ENCODE measurements at regions not wholly inside any gene's neighbourhood (a gene's known extent, or its start where the extent isn't known, plus 50 kb on each side); places are given as distances from the start of the nearest gene placed in this dataset.
"Not testable (repeated sequence)": the region's sequence is repeated elsewhere in the genome, so short reads cannot be mapped to it uniquely, and the experiment has no call there.

DNA sequence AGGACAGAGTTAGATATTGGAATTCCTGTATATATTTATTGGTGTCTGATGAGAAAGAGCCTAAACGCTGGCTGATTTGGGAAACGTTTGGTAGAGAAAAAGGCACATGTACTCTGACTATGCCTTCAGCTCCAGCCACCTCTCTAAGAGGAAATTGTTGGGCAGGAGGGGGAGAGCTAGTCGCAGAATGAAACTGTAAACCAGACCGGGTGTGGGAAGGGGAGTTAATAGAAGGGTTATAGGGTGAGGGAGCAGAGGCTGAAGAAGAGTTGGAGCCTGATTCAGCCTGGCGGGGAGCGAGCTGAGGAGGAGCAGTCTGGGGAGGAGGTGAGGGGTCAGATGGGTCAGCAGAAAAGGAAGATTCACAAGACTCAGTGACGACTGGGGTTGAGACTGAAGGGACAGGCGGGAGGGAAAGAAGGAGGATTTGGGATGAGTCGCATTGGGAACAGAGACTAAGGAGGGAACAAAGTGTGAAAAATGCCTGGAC is 54.2 kb upstream of the RHOU start:
- DNase-seq: not testable (repeated sequence)

DNA sequence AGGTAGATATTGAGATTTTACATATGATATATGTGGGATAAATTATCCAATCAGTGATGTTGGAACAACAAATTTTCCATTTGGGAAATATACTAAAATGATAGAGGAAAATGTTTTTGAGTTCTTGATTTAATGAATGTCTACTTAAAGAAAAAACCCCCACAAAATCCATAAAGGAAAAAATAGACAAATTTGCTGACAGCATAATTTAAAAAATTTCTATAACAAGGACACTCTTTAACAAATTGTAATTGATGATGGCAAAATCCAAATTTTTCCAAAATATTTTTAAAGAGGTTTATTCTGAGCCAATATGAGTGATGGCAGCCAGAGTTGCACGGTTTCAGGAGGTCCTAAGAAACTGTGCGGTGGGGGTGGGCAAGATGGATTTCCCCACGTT is 51.9 kb upstream of the RHOU start:
- DNase-seq: no peak

DNA sequence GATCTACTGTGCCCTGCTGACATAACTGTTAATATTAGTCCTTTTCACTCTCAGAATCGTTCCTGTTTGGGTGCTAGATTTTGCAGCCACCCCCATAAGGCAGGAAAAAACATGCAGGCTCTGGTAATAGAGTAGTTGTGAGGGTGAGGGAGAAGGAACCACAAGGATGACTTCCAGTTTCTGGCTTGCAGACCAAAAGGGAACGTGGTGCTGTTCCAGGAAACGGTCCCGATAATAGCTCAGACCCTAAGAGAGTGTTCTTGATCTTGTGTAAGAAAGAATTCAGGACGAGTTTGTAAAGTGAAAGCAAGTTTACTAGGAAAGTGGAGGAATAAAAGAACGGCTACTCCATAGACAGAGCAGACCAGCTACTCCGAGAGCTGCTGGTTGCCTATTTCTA is 50.7 kb upstream of the RHOU start:
- no peak for DNase-seq

DNA sequence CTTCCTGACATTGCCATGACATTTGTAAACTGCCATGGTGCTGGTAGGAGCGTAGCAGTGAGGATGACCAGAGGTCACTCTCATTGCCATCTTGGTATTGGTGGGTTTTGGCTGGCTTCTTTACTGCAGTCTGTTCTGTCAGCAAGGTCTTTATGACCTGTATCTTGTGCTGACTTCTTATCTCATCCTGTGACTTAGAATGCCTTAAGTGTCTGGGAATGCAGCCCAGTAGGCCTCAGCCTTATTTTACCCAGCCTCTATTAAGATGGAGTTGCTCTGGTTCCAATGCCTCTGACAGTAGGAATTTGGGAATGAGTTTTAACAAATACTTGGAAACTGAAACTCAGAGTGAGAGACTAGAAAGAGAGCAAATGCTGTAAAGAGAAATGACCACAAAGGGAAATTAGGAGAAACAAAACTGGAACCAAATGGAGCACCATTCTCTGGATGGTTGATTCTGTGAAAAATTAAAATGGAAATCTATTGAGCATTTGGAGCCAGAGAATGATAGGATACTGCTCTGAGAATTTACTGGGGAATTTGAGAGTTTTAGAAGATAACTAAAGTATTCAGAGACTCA is 50.1 kb upstream of the RHOU start:
- no peak for DNase-seq

All from NCI-H2081 treated with DMSO at 0.1 percent for 48 hours (cell line).